ENCODE measurements at regions not wholly inside any gene's neighbourhood (a gene's known extent, or its start where the extent isn't known, plus 50 kb on each side); places are given as distances from the start of the nearest gene placed in this dataset.
"Not testable (repeated sequence)": the region's sequence is repeated elsewhere in the genome, so short reads cannot be mapped to it uniquely, and the experiment has no call there.

GRCh38 chr7:16369855-16370254, 51.5 kb downstream of the CRPPA start:
- no peaks in the 10 kb centered on the region for H3K27me3 ChIP-seq (ENCODE audit: insufficient read depth in 3 of 3, low read length in 2 of 3)
- DNase-seq (no peak), ATAC-seq (no peak)
- H3K4me1 ChIP-seq, result no peaks in the 10 kb centered on the region
- TF ChIP-seq CTCF (IDR thresholded peaks at IDR 0.05), result no peak
- H3K36me3 ChIP-seq (ENCODE audit: insufficient read depth in 1 of 2, low read depth in 1 of 2), result no peaks in the 10 kb centered on the region
- intact Hi-C loops (cut with DNase I), result no loop called here
- peaks cover 3% of the 10 kb centered on the region for H3K9me3 ChIP-seq
- no peak overlapping the region for H3K4me3 ChIP-seq
- no peak overlapping the region for H3K27ac ChIP-seq

GRCh38 chr7:16369309-16369708, 52.0 kb downstream of the CRPPA start:
- H3K36me3 ChIP-seq (ENCODE audit: insufficient read depth in 1 of 2, low read depth in 1 of 2); H3K27ac ChIP-seq; ATAC-seq; DNase-seq; intact Hi-C loops (cut with DNase I); H3K4me1 ChIP-seq; H3K27me3 ChIP-seq (ENCODE audit: insufficient read depth in 3 of 3, low read length in 2 of 3); H3K9me3 ChIP-seq; H3K4me3 ChIP-seq: not testable (repeated sequence)
- WGBS, 3 donors, result 91 to 93% (median 91%) methylated on average over 2 of the region's 2 CpGs

GRCh38 chr7:16368885-16369284, 52.5 kb downstream of the CRPPA start:
- no peaks in the 10 kb centered on the region for H3K4me1 ChIP-seq
- WGBS, 3 donors, result 90 to 99% (median 92%) methylated on average over 3 of the region's 3 CpGs
- H3K27ac ChIP-seq, result no peak overlapping the region
- no peak overlapping the region for H3K4me3 ChIP-seq
- intact Hi-C loops (cut with DNase I), result no loop called here
- no peaks in the 10 kb centered on the region for H3K36me3 ChIP-seq (ENCODE audit: insufficient read depth in 1 of 2, low read depth in 1 of 2)
- ATAC-seq (no peak), DNase-seq (no peak)
- peaks cover 3% of the 10 kb centered on the region for H3K9me3 ChIP-seq
- no peak for TF ChIP-seq CTCF (IDR thresholded peaks at IDR 0.05)
- H3K27me3 ChIP-seq (ENCODE audit: insufficient read depth in 3 of 3, low read length in 2 of 3), result no peaks in the 10 kb centered on the region

- ATAC-seq, result no peak
- H3K9me3 ChIP-seq, result peaks cover 3% of the 10 kb centered on the region
- no peak for DNase-seq
- no peaks in the 10 kb centered on the region for H3K27me3 ChIP-seq (ENCODE audit: insufficient read depth in 3 of 3, low read length in 2 of 3)
- intact Hi-C loops (cut with DNase I), result no loop called here
- no peaks in the 10 kb centered on the region for H3K36me3 ChIP-seq (ENCODE audit: insufficient read depth in 1 of 2, low read depth in 1 of 2)
- H3K4me3 ChIP-seq, result no peak overlapping the region
- no peaks in the 10 kb centered on the region for H3K4me1 ChIP-seq
- no peak overlapping the region for H3K27ac ChIP-seq
- WGBS, 3 donors, result 70 to 80% (median 75%) methylated on average over 1 of the region's 1 CpG
- TF ChIP-seq CTCF (IDR thresholded peaks at IDR 0.05), result no peak
These were observed 54.2 kb downstream of the CRPPA start for GRCh38 chr7:16367115-16367514.

- H3K27ac ChIP-seq, result no peak overlapping the region
- no peaks in the 10 kb centered on the region for H3K36me3 ChIP-seq (ENCODE audit: insufficient read depth in 1 of 2, low read depth in 1 of 2)
- WGBS, 3 donors, result 78 to 87% (median 81%) methylated on average over 3 of the region's 3 CpGs
- intact Hi-C loops (cut with DNase I), result no loop called here
- no peaks in the 10 kb centered on the region for H3K9me3 ChIP-seq
- H3K4me1 ChIP-seq, result no peaks in the 10 kb centered on the region
- no peak for TF ChIP-seq CTCF (IDR thresholded peaks at IDR 0.05)
- ATAC-seq (no peak), DNase-seq (no peak)
- H3K27me3 ChIP-seq (ENCODE audit: insufficient read depth in 3 of 3, low read length in 2 of 3), result no peaks in the 10 kb centered on the region
- no peak overlapping the region for H3K4me3 ChIP-seq
These were observed 55.4 kb downstream of the CRPPA start for GRCh38 chr7:16365952-16366351.
